ACC112 (cell line): ENCODE measurements at regions not wholly inside any gene's neighbourhood (a gene's known extent, or its start where the extent isn't known, plus 50 kb on each side); places are given as distances from the start of the nearest gene placed in this dataset.

Experiments used
- H2AFZ ChIP-seq: fragments of 200-600 bp; sonication (generic); one replicate; pipeline ENCODE4 v1.6.0; 2017; ENCODE audit warnings: antibody characterized with exemption, low read length; ENCODE audit not compliant: unreplicated experiment
- H3K27ac ChIP-seq: fragments of 200-600 bp; sonication (generic); 2 replicates; pipeline ENCODE4 v1.5.1; 2014; ENCODE audit warnings: low read depth, mild to moderate bottlenecking, antibody characterized with exemption, low read length, moderate library complexity
- H3K27me3 ChIP-seq: fragments of 200-600 bp; sonication (generic); 2 replicates; pipeline ENCODE4 v1.6.1; 2014; ENCODE audit warnings: mild to moderate bottlenecking, antibody characterized with exemption, low read length, moderate library complexity, mixed read lengths; ENCODE audit not compliant: insufficient read depth
- H3K36me3 ChIP-seq: fragments of 200-600 bp; sonication (generic); 2 replicates; pipeline ENCODE4 v1.6.1; 2016; ENCODE audit warnings: mild to moderate bottlenecking, antibody characterized with exemption, low read length, moderate library complexity, mixed read lengths; ENCODE audit not compliant: insufficient read depth
- H3K4me1 ChIP-seq: fragments of 200-600 bp; sonication (generic); one replicate; pipeline ENCODE4 v1.6.1; 2016; ENCODE audit warnings: low read length, mixed read lengths; ENCODE audit not compliant: insufficient read depth, unreplicated experiment, control insufficient read depth
- H3K4me3 ChIP-seq: fragments of 200-600 bp; sonication (generic); 2 replicates; pipeline ENCODE4 v1.5.1; 2014; ENCODE audit warnings: mild to moderate bottlenecking, low read depth, low read length
- H3K79me2 ChIP-seq: fragments of 200-600 bp; sonication (generic); one replicate; pipeline ENCODE4 v1.6.0; 2016; ENCODE audit warnings: low read length; ENCODE audit not compliant: control insufficient read depth, unreplicated experiment, insufficient read depth

DNA sequence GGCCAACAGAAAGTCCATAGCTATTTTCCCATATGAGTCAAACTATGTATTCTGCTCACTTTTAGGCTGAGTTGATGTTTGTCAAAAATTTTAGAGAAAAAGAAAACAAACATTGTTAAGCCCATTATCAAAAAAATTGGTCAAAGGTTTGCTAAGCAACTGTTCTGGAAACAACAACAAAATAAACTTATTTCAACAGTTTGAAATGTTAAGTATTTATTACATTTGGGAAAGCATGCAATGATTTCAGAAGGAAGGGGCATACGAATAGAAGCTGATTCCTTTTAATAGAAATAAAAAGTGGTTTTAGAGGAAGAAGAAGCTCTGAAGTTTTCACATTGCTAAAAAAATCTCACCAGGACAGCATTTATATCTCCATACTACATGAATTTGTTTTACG is 1837.5 kb upstream of the CELF4 start:
- Histone ChIP-seq H3K27me3 (no peaks in the 10 kb centered on the region), H3K4me3 (no peak overlapping the region), H3K79me2 (no peaks in the 10 kb centered on the region), H3K27ac (no peak overlapping the region), H3K36me3 (no peaks in the 10 kb centered on the region), H2AFZ (no peak overlapping the region), H3K4me1 (no peaks in the 10 kb centered on the region)

DNA sequence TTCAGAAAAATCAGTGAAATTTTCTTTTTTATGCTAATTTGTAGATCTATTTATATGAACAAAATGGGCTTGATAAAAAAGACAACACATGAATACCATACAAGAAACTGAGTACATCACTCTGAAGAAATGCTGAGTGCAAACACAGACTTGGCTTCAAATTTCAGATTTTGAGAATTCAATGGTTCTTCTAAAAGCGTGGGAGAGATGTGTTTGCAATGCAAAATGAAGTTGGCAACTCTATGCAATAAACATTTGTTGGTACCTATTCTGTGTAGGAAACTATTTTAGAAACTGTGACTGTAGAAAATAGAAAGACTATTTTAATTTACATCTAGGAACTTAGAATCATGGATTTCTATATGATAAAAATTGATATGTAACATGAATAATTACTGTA is 1834.1 kb upstream of the CELF4 start:
- Histone ChIP-seq H3K4me1 (no peaks in the 10 kb centered on the region), H3K36me3 (no peaks in the 10 kb centered on the region), H3K79me2 (no peaks in the 10 kb centered on the region), H2AFZ (no peak overlapping the region), H3K27ac (no peak overlapping the region), H3K27me3 (no peaks in the 10 kb centered on the region), H3K4me3 (no peak overlapping the region)

DNA sequence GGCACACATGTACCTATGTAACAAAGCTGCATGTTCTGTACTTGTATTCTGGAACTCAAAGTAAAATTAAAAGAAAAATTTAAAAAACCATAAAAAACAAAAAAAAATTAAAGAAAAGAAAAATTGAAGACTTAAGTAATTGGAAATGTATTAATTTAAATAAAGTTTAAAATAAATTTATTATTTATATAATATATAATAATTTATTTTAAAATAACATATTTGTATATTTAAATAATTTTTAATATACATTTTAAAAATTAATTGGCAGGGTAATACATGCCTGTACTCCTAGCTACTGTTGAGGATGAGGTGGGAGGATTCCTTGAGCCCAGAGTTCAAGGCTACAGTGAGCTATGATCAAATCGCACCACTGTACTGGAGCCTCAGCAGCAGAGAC is 1830.6 kb upstream of the CELF4 start:
- no peaks in the 10 kb centered on the region for H3K36me3 ChIP-seq
- H2AFZ ChIP-seq = no peak overlapping the region
- H3K79me2 ChIP-seq = no peaks in the 10 kb centered on the region
- H3K27me3 ChIP-seq = no peaks in the 10 kb centered on the region
- H3K4me3 ChIP-seq = no peak overlapping the region
- H3K27ac ChIP-seq = no peak overlapping the region
- no peaks in the 10 kb centered on the region for H3K4me1 ChIP-seq

DNA sequence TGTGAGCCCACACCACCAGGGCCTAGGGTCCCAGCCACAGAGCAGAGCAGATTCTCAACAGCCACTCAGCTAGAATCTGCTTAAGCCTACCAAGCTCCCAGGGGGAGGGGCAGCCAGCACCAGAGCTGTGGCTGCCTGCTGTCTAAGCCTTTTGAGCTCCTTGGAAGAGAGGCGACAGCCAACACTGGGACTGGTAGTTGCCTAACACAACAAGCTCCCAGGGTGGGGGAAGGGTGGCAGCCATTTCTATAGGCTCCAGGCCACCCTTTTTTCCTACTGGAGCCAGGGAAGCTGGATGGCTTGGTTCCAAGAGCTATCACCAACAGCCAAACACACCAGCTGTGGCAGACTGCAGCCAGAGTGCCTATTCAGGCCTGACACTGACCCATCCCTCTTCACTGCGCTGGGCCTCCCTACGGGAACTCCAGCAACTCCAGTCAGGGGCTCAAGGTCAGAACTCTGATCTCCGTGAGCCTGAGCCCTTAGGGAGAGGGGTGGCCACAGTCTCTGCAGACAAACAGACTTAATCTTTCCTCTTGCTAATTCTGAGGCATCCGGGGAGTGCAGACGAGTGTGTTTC is 1824.3 kb upstream of the CELF4 start:
- Histone ChIP-seq H3K4me1 (no peaks in the 10 kb centered on the region), H3K4me3 (no peak overlapping the region), H3K36me3 (no peaks in the 10 kb centered on the region), H2AFZ (no peak overlapping the region), H3K79me2 (no peaks in the 10 kb centered on the region), H3K27ac (no peak overlapping the region), H3K27me3 (no peaks in the 10 kb centered on the region)

DNA sequence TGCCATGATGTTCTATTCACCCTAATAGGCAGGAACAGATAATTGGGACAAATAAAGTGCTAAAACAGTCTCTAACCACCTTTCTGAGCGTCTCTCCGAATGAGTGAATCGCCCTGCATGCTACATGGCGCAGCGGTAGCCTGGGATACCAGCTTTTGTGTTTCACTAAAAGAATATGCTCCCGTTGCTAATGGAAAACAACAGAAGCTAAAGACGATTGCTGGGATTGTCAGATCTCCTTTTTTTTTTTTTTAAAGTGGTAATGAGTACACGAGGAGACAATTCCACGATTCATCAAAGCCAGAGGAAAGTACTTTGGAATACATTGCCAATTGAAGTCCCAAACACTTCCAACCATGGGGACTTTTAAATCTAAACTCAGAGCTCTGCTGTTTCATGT is 1815.3 kb upstream of the CELF4 start:
- Histone ChIP-seq H2AFZ (no peak overlapping the region), H3K4me3 (no peak overlapping the region), H3K27ac (no peak overlapping the region), H3K79me2 (no peaks in the 10 kb centered on the region), H3K4me1 (no peaks in the 10 kb centered on the region), H3K27me3 (no peaks in the 10 kb centered on the region), H3K36me3 (no peaks in the 10 kb centered on the region)

DNA sequence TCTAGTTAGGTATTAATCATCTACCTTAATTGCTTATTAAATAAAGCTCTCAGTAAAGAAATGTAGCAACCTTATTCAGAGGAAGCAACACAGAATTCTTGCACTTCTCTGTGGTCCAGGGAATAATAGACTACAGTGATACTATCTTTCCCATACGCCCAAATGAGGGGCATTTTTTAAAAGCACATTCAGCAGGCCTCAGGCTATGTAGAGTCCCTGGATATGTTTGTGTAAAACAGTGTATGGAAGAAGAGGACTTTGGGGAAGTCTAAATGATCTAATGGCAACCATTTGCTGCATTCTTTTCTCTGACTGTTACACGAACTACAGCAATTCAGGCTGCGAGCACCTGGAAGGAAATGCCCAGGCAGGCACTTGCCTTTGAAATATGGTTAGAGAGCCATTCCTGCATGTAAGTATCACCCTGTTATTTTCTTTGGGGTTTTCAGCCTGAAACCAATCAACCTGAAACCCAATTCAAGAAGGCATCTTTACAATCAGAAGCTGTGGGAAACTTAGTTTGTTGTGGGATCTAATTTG is 1814.7 kb upstream of the CELF4 start:
- Histone ChIP-seq H2AFZ (no peak overlapping the region), H3K27me3 (no peaks in the 10 kb centered on the region), H3K27ac (no peak overlapping the region), H3K36me3 (no peaks in the 10 kb centered on the region), H3K4me3 (no peak overlapping the region), H3K4me1 (no peaks in the 10 kb centered on the region), H3K79me2 (no peaks in the 10 kb centered on the region)

DNA sequence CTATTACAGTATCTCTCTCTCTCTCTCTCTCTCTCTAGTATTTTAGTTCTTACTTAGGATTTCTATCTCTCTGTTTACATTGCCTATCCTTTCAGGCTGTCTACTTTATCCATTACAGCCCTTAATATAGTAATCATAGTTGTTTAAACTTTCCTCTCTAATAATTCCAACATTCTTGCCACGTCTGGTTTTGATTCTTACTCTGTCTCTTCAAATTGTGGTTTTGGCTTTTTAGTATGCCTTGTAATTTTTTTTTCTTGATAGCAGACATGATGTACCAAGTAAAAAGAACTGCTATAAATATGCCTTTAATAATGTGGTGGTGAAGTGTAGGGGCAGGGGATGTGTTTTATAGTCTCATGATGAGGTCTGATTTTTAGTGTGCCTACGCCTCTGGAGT is 1809.5 kb upstream of the CELF4 start:
- no peak overlapping the region for H3K27ac ChIP-seq
- H3K27me3 ChIP-seq = no peaks in the 10 kb centered on the region
- H3K4me3 ChIP-seq = no peak overlapping the region
- H3K79me2 ChIP-seq = no peaks in the 10 kb centered on the region
- no peak overlapping the region for H2AFZ ChIP-seq
- H3K36me3 ChIP-seq = no peaks in the 10 kb centered on the region
- H3K4me1 ChIP-seq = no peaks in the 10 kb centered on the region

DNA sequence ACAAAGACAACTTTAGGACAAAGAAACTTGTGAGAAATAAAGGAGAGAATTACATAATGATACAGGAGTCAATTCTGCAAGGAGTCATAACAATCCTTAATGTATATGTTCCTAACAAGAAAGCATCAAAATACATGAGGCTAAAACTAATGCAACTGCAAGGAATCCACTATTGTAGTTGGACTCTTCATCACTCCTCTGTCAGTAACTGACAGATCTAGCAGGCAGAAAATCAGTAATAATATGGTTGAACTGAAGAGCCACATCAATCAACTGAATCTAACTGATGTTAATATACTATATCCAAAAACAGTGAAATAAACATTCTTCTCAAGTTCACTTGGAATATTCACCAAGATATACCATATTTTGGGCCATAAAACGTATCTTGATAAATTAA is 1806.4 kb upstream of the CELF4 start:
- H3K27me3 ChIP-seq = no peaks in the 10 kb centered on the region
- no peak overlapping the region for H2AFZ ChIP-seq
- H3K27ac ChIP-seq = no peak overlapping the region
- H3K79me2 ChIP-seq = no peaks in the 10 kb centered on the region
- H3K36me3 ChIP-seq = no peaks in the 10 kb centered on the region
- H3K4me1 ChIP-seq = no peaks in the 10 kb centered on the region
- no peak overlapping the region for H3K4me3 ChIP-seq

DNA sequence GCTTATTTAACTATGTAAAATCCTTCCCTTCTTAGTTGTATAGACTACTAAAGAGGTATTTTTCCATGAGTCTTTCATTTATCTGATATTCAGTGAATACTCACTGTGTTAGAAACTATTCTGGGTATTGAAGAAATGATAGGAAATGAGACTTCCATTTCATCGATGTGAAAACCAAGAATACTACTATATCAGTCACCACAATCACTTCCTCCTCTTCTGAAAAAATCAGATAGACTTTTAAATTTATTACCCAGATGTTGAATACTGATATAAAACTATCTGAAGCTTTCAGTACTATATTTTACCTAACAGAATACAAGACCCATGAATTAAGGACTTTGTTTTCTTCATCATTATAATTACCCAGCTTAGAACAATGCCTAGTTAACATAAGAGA is 1801.1 kb upstream of the CELF4 start:
- no peaks in the 10 kb centered on the region for H3K79me2 ChIP-seq
- H3K27ac ChIP-seq = no peak overlapping the region
- H3K36me3 ChIP-seq = no peaks in the 10 kb centered on the region
- H3K4me3 ChIP-seq = no peak overlapping the region
- no peaks in the 10 kb centered on the region for H3K4me1 ChIP-seq
- no peak overlapping the region for H2AFZ ChIP-seq
- no peaks in the 10 kb centered on the region for H3K27me3 ChIP-seq

DNA sequence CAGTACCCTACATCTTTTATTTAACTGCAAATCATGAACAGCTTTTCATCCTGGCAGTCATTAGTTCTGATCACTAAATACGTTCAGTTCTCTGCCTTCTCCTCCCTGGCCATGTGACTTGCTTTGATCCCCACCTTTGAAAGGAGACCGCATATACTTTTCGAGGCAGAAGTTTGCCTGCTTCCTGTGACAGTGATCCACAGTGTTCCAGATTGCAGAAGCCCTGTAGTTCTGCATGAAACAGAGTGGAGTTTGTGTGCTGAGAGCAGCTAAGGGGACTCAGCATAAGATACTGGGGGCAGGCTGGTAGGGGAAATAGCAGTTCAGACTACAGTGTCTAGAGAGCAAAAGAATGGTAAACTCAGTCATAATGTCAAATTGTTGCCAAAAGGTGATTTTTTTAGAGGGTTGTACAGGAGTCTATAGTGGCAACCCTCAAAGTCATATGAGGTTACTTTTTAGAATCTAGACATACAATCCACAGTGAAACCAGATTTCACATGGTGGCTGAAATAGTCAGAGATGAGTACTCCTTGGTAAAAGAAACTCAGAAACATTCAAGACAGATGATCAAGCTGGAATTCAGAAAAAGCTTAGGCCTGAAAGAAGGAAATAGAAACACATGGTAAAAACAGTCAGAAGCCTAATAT is 1800.4 kb upstream of the CELF4 start:
- Histone ChIP-seq H3K4me1 (no peaks in the 10 kb centered on the region), H3K4me3 (no peak overlapping the region), H3K79me2 (no peaks in the 10 kb centered on the region), H3K27ac (no peak overlapping the region), H3K27me3 (no peaks in the 10 kb centered on the region), H3K36me3 (no peaks in the 10 kb centered on the region), H2AFZ (no peak overlapping the region)

DNA sequence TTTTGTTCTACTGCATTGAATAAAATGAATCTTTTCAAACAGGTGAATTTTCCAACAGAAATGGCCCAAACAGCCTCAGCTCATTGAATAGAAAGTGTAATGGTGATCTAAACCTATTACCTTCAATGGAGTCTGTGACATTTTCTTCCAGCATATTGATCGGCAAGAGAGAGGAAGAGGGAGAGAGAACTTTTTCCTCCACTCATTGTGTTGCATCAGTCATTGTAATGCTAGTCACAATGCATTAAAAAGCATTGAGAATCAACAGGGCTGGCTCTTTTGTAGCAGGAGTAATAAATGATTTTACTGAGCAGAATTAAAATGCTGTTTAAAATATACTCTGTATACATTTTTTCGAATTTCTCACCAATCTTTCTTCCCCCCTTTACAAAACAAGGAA is 1794.5 kb upstream of the CELF4 start:
- no peaks in the 10 kb centered on the region for H3K36me3 ChIP-seq
- H3K4me1 ChIP-seq = no peaks in the 10 kb centered on the region
- no peaks in the 10 kb centered on the region for H3K79me2 ChIP-seq
- no peak overlapping the region for H3K27ac ChIP-seq
- no peak overlapping the region for H3K4me3 ChIP-seq
- H3K27me3 ChIP-seq = no peaks in the 10 kb centered on the region
- H2AFZ ChIP-seq = no peak overlapping the region
